ENCODE measurements at regions not wholly inside any gene's neighbourhood (a gene's known extent, or its start where the extent isn't known, plus 50 kb on each side); places are given as distances from the start of the nearest gene placed in this dataset.

GRCh38 chr6:97406633-97407032, 123.6 kb upstream of the MMS22L start:
- no peaks in the 10 kb centered on the region for H3K4me1 ChIP-seq (ENCODE audit: control insufficient read depth, insufficient read depth, low read length)
- no peak for DNase-seq (ENCODE audit: low read depth in 4 of 6, low spot score in 6 of 6)
- H3K4me3 ChIP-seq (ENCODE audit: low read depth, low read length) = no peak overlapping the region
- no peaks in the 10 kb centered on the region for H3K36me3 ChIP-seq (ENCODE audit: control insufficient read depth, insufficient read depth, low read length)
- no peaks in the 10 kb centered on the region for H3K9me3 ChIP-seq (ENCODE audit: control insufficient read depth, insufficient read depth, low read length)
- no CpG with 5 or more reads among the region's 1 CpG for WGBS (ENCODE audit: insufficient coverage)
- no peaks in the 10 kb centered on the region for H3K27me3 ChIP-seq (ENCODE audit: control insufficient read depth, insufficient read depth, low read length)
- H3K27ac ChIP-seq (ENCODE audit: low read depth, low read length) = no peak overlapping the region

- no peak overlapping the region for H3K4me3 ChIP-seq (ENCODE audit: low read depth, low read length)
- H3K4me1 ChIP-seq (ENCODE audit: control insufficient read depth, insufficient read depth, low read length) = no peaks in the 10 kb centered on the region
- no CpG with 5 or more reads among the region's 2 CpGs for WGBS (ENCODE audit: insufficient coverage)
- H3K36me3 ChIP-seq (ENCODE audit: control insufficient read depth, insufficient read depth, low read length) = no peaks in the 10 kb centered on the region
- no peak for DNase-seq (ENCODE audit: low read depth in 4 of 6, low spot score in 6 of 6)
- no peaks in the 10 kb centered on the region for H3K27me3 ChIP-seq (ENCODE audit: control insufficient read depth, insufficient read depth, low read length)
- H3K27ac ChIP-seq (ENCODE audit: low read depth, low read length) = no peak overlapping the region
- H3K9me3 ChIP-seq (ENCODE audit: control insufficient read depth, insufficient read depth, low read length) = no peaks in the 10 kb centered on the region
These were observed 128.6 kb upstream of the MMS22L start for GRCh38 chr6:97411610-97412009.

GRCh38 chr6:97412511-97412910, 129.5 kb upstream of the MMS22L start:
- Histone ChIP-seq H3K36me3 (ENCODE audit: control insufficient read depth, insufficient read depth, low read length) (no peaks in the 10 kb centered on the region), H3K4me3 (ENCODE audit: low read depth, low read length) (no peak overlapping the region), H3K9me3 (ENCODE audit: control insufficient read depth, insufficient read depth, low read length) (no peaks in the 10 kb centered on the region), H3K27me3 (ENCODE audit: control insufficient read depth, insufficient read depth, low read length) (no peaks in the 10 kb centered on the region), H3K4me1 (ENCODE audit: control insufficient read depth, insufficient read depth, low read length) (no peaks in the 10 kb centered on the region), H3K27ac (ENCODE audit: low read depth, low read length) (no peak overlapping the region)
- WGBS (ENCODE audit: insufficient coverage) = no CpG with 5 or more reads among the region's 1 CpG
- no peak for DNase-seq (ENCODE audit: low read depth in 4 of 6, low spot score in 6 of 6)

GRCh38 chr6:97422171-97422570, 139.2 kb upstream of the MMS22L start:
- peaks cover 2% of the 10 kb centered on the region for H3K9me3 ChIP-seq (ENCODE audit: control insufficient read depth, insufficient read depth, low read length)
- no peaks in the 10 kb centered on the region for H3K4me1 ChIP-seq (ENCODE audit: control insufficient read depth, insufficient read depth, low read length)
- H3K36me3 ChIP-seq (ENCODE audit: control insufficient read depth, insufficient read depth, low read length) = no peaks in the 10 kb centered on the region
- no peak for DNase-seq (ENCODE audit: low read depth in 4 of 6, low spot score in 6 of 6)
- WGBS (ENCODE audit: insufficient coverage) = no CpG with 5 or more reads among the region's 1 CpG
- H3K27me3 ChIP-seq (ENCODE audit: control insufficient read depth, insufficient read depth, low read length) = no peaks in the 10 kb centered on the region
- H3K27ac ChIP-seq (ENCODE audit: low read depth, low read length) = no peak overlapping the region
- H3K4me3 ChIP-seq (ENCODE audit: low read depth, low read length) = no peak overlapping the region

GRCh38 chr6:97423190-97423589, 140.2 kb upstream of the MMS22L start:
- H3K36me3 ChIP-seq (ENCODE audit: control insufficient read depth, insufficient read depth, low read length) = no peaks in the 10 kb centered on the region
- H3K4me1 ChIP-seq (ENCODE audit: control insufficient read depth, insufficient read depth, low read length) = no peaks in the 10 kb centered on the region
- no peak overlapping the region for H3K27ac ChIP-seq (ENCODE audit: low read depth, low read length)
- H3K4me3 ChIP-seq (ENCODE audit: low read depth, low read length) = no peak overlapping the region
- DNase-seq (ENCODE audit: low read depth in 4 of 6, low spot score in 6 of 6) = no peak
- peaks cover 2% of the 10 kb centered on the region for H3K9me3 ChIP-seq (ENCODE audit: control insufficient read depth, insufficient read depth, low read length)
- no peaks in the 10 kb centered on the region for H3K27me3 ChIP-seq (ENCODE audit: control insufficient read depth, insufficient read depth, low read length)

GRCh38 chr6:97427648-97428047, 144.6 kb upstream of the MMS22L start:
- no peak for DNase-seq (ENCODE audit: low read depth in 4 of 6, low spot score in 6 of 6)
- H3K36me3 ChIP-seq (ENCODE audit: control insufficient read depth, insufficient read depth, low read length) = no peaks in the 10 kb centered on the region
- no peaks in the 10 kb centered on the region for H3K4me1 ChIP-seq (ENCODE audit: control insufficient read depth, insufficient read depth, low read length)
- no peak overlapping the region for H3K4me3 ChIP-seq (ENCODE audit: low read depth, low read length)
- no peaks in the 10 kb centered on the region for H3K27me3 ChIP-seq (ENCODE audit: control insufficient read depth, insufficient read depth, low read length)
- H3K27ac ChIP-seq (ENCODE audit: low read depth, low read length) = no peak overlapping the region
- H3K9me3 ChIP-seq (ENCODE audit: control insufficient read depth, insufficient read depth, low read length) = no peaks in the 10 kb centered on the region

- H3K36me3 ChIP-seq (ENCODE audit: control insufficient read depth, insufficient read depth, low read length) = no peaks in the 10 kb centered on the region
- no CpG with 5 or more reads among the region's 3 CpGs for WGBS (ENCODE audit: insufficient coverage)
- H3K9me3 ChIP-seq (ENCODE audit: control insufficient read depth, insufficient read depth, low read length) = no peaks in the 10 kb centered on the region
- no peak overlapping the region for H3K4me3 ChIP-seq (ENCODE audit: low read depth, low read length)
- H3K27me3 ChIP-seq (ENCODE audit: control insufficient read depth, insufficient read depth, low read length) = no peaks in the 10 kb centered on the region
- DNase-seq (ENCODE audit: low read depth in 4 of 6, low spot score in 6 of 6) = peak in 1 of 6 donors; percentile 57
- no peak overlapping the region for H3K27ac ChIP-seq (ENCODE audit: low read depth, low read length)
- no peaks in the 10 kb centered on the region for H3K4me1 ChIP-seq (ENCODE audit: control insufficient read depth, insufficient read depth, low read length)
These were observed 154.1 kb upstream of the MMS22L start for GRCh38 chr6:97437087-97437486.

GRCh38 chr6:97438011-97438671, 155.1 kb upstream of the MMS22L start:
- Histone ChIP-seq H3K27ac (ENCODE audit: low read depth, low read length) (no peak overlapping the region), H3K9me3 (ENCODE audit: control insufficient read depth, insufficient read depth, low read length) (no peaks in the 10 kb centered on the region), H3K4me1 (ENCODE audit: control insufficient read depth, insufficient read depth, low read length) (no peaks in the 10 kb centered on the region), H3K4me3 (ENCODE audit: low read depth, low read length) (no peak overlapping the region), H3K27me3 (ENCODE audit: control insufficient read depth, insufficient read depth, low read length) (no peaks in the 10 kb centered on the region), H3K36me3 (ENCODE audit: control insufficient read depth, insufficient read depth, low read length) (no peaks in the 10 kb centered on the region)
- DNase-seq (ENCODE audit: low read depth in 4 of 6, low spot score in 6 of 6) = peak in 3 of 6 donors; percentile 12 to 85 (median 38)
- WGBS (ENCODE audit: insufficient coverage) = 55% methylated on average over 3 of the region's 4 CpGs

GRCh38 chr6:97440590-97441176, 157.7 kb upstream of the MMS22L start:
- no peak overlapping the region for H3K4me3 ChIP-seq (ENCODE audit: low read depth, low read length)
- 0% methylated on average over 2 of the region's 7 CpGs for WGBS (ENCODE audit: insufficient coverage)
- H3K36me3 ChIP-seq (ENCODE audit: control insufficient read depth, insufficient read depth, low read length) = no peaks in the 10 kb centered on the region
- H3K27me3 ChIP-seq (ENCODE audit: control insufficient read depth, insufficient read depth, low read length) = no peaks in the 10 kb centered on the region
- H3K4me1 ChIP-seq (ENCODE audit: control insufficient read depth, insufficient read depth, low read length) = no peaks in the 10 kb centered on the region
- DNase-seq (ENCODE audit: low read depth in 4 of 6, low spot score in 6 of 6) = peak in 5 of 6 donors; percentile 33 to 92 (median 56)
- H3K9me3 ChIP-seq (ENCODE audit: control insufficient read depth, insufficient read depth, low read length) = no peaks in the 10 kb centered on the region
- no peak overlapping the region for H3K27ac ChIP-seq (ENCODE audit: low read depth, low read length)

GRCh38 chr6:97443408-97444080, 160.5 kb upstream of the MMS22L start:
- WGBS (ENCODE audit: insufficient coverage) = no CpG with 5 or more reads among the region's 5 CpGs
- Histone ChIP-seq H3K4me3 (ENCODE audit: low read depth, low read length) (no peak overlapping the region), H3K36me3 (ENCODE audit: control insufficient read depth, insufficient read depth, low read length) (no peaks in the 10 kb centered on the region), H3K27ac (ENCODE audit: low read depth, low read length) (no peak overlapping the region), H3K4me1 (ENCODE audit: control insufficient read depth, insufficient read depth, low read length) (no peaks in the 10 kb centered on the region), H3K27me3 (ENCODE audit: control insufficient read depth, insufficient read depth, low read length) (no peaks in the 10 kb centered on the region), H3K9me3 (ENCODE audit: control insufficient read depth, insufficient read depth, low read length) (no peaks in the 10 kb centered on the region)
- DNase-seq (ENCODE audit: low read depth in 4 of 6, low spot score in 6 of 6) = no peak

Measured in spinal cord (tissue), 9 donors.